HPDE6-E6E7 (cell line): ENCODE measurements at regions not wholly inside any gene's neighbourhood (a gene's known extent, or its start where the extent isn't known, plus 50 kb on each side); places are given as distances from the start of the nearest gene placed in this dataset.

Experiments
- DNase-seq: peaks from one replicate; pipeline ENCODE4 v3.0.0; 2011; ENCODE audit warnings: missing footprints; ENCODE audit errors: extremely low spot score

- no peak for DNase-seq
These were observed 206.0 kb upstream of the CDH4 start for GRCh38 chr20:61045876-61046585.

GRCh38 chr20:61046721-61047351 is 205.2 kb upstream of the CDH4 start:
- DNase-seq = no peak

GRCh38 chr20:61047515-61047914 is 204.5 kb upstream of the CDH4 start:
- DNase-seq = no peak

GRCh38 chr20:61048302-61048701 is 203.8 kb upstream of the CDH4 start:
- no peak for DNase-seq

GRCh38 chr20:61049684-61050083 is 202.4 kb upstream of the CDH4 start:
- no peak for DNase-seq

DNA sequence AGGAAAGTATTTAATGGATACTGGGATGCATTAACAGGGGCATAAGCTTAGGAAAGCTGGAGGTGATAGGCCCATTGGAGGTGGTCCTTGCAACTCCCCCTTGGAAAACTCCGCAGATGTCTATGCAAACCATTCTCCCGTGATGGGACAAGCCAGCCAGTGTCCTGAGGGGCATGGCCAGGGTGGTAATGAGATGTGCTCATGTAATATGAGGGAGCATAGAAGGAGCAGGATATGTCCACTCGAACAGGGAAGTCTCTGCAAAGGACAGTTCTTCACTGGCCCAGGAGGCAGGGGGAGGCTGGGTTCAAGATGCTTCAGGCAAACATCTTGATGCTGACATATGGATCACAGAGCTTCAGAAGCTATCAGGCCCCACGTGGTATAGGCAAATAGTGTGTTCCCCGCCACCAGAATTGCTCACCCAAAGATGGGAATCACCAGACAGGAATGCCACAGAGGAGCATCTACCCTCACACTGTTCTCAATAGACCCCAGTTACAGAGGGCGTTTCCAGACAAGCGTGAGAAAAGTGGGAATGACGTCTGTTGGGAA is 201.6 kb upstream of the CDH4 start:
- no peak for DNase-seq

DNA sequence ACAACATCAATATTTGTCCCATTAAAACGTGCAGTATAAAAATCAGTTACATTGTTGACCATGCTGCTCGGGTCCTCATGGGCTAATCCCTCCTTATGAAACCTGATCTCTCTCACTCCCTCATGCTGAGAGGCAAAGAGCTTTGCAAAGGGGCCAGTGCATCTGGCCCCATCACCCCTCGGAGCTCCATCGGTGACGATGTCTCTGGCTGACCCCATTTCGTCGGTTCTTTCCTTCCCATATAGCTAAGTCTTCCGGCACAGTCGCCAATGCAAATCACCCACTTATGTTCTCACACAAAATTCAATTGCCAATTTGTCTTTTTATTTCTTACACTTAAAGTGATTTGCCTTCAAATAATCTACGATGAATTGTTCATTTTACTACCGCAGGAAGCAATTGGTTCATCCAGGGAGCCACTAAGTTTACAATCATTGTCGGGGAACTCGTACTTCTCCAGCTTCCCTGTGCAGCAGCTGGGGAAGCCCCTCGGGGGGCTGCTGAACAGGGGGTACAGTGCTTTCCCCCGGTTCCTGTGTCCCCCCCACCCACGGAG is 199.8 kb upstream of the CDH4 start:
- DNase-seq = no peak

DNA sequence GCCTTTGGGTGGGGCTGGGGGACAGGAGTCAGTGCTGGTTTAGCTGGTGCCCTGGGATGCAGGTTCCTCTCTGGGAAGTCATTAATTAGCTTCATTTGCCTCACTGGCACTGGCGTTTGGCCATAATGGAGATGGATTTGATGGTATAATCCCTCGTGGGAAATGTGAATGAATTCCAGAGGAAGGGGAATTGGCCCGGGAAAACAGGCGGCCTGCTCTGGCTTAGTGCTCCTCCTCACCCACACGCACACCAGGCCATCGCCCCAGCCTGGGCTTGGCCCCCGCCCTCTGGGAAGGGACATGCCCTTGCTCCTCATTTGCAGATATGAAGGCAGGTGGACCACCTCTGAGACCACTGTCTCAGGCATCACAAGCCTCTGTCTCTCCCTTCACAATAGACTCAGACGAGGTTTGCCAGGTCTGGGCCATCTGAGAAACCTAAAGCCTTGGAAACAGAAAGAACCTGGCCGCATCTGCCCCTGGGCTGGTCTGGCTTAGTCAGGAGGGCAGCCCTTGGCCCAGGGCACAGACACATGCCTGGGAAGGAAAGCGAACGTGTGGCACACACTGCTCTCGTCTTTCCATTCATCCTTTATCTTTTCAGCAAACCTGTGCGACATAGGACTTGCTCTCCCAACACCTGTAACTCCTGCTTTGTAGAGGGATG is 199.2 kb upstream of the CDH4 start:
- no peak for DNase-seq

DNA sequence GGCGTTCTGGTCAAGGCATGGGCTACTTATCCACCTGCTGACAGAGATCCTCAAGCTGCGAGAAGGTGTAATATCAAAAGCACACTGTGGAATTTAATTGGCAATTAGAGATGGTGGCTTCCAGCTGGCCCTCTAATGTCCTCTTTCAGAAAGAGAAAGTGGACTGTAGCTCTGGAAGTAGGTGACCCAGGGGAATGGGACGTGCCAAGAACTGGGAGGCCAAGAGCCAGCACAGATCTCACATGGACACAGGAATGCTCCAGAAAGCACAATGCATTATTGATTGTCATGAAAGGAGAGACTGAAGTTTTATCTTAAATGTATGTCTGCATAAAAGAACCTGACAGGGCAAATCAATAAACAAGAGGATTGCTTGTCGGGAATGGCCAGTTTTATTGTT is 198.6 kb upstream of the CDH4 start:
- DNase-seq = no peak

DNA sequence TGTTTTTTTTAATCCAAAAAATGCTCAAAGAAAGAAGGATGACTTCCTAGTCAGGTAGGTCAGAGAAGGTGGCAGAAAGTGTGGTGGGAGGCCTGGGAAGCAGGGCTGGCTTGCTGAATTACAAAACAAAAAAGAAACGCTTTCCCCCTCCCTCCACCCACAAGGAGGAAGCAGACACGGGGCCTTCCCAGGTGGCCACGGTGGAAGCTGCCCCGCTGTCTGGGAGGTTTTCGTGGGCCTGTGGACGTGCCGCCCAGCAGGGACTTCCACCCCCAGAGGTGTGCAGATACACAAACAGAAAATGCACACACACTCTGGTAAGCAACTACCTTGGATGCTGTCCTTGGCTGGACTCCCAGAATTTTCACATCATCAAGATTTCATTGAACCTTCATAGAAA is 198.2 kb upstream of the CDH4 start:
- DNase-seq = no peak

DNA sequence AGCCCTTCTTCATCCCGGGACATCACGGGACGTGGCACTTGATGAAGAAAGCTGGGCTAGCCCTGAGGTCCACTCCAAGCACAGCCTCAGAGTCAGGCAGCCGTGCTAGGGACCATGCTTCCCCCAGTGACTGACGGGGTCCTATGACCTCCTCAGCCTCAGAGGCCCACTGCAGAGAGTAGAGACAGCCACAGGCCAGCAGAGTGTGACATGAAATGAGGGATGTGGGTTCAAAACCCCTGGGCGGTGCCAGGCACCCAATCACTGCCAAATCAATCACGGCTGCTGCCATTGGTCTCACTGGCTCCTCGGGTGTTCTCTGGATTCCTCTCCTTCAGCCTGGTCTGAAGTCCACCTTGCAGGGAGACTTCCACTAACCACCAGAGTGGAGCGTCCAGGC is 197.7 kb upstream of the CDH4 start:
- DNase-seq = no peak

DNA sequence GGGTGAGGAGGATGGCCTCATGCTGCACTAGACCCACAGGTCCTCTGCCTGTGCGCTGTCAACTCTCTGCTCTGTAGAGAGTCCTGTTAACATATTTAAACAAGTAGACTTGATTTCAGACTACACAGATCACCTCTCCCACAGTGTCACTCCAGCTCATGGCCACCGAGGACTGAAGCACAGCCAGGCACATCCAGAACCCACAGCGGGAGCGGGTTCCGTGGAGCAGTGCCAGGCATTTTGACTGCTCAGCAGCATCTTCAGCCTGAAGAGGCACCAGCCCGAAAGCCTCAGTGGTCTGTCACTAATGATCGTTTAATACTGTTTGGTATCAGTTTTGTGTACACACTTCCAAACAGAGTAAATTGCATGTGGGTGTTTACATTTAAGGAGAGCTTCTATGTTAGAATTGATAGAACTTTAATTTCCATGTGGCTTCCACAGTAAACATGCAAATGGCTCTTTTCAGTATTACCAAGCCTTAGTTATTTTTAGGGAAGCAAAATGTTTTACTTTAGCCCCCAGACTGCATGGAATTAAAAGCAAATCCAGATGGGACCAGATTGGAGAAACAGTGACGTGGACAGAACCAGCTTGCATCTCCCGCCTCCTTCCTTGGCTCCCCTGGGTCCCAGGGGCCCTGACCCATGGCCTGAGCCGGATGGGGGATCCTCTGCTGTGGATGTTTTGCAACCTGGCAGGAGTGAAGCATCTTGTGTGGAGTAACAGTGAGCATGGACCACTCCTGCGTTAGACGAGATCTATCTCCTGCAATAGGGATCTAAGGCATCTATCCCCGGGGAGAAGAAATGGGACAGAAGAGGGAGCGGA is 196.7 kb upstream of the CDH4 start:
- no peak for DNase-seq

DNA sequence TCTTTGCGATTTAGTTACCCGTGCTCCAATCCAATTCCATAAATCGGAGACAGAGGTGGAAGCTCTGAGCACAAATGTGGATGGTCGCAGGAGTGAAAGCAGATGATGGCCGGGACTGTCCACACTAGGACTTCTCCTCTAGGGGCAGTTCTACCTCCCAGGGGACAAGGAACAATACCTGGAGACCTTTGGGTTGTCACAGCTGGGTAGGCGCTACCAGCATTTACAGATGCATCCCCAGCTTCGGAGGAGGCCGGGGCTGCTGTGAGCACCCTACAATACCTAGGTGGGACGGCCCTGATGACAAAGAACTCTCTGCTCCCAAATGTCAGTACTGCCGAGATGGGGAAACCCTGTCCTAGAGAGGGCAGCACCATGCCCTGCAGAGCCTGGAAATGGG is 195.9 kb upstream of the CDH4 start:
- DNase-seq = no peak

DNA sequence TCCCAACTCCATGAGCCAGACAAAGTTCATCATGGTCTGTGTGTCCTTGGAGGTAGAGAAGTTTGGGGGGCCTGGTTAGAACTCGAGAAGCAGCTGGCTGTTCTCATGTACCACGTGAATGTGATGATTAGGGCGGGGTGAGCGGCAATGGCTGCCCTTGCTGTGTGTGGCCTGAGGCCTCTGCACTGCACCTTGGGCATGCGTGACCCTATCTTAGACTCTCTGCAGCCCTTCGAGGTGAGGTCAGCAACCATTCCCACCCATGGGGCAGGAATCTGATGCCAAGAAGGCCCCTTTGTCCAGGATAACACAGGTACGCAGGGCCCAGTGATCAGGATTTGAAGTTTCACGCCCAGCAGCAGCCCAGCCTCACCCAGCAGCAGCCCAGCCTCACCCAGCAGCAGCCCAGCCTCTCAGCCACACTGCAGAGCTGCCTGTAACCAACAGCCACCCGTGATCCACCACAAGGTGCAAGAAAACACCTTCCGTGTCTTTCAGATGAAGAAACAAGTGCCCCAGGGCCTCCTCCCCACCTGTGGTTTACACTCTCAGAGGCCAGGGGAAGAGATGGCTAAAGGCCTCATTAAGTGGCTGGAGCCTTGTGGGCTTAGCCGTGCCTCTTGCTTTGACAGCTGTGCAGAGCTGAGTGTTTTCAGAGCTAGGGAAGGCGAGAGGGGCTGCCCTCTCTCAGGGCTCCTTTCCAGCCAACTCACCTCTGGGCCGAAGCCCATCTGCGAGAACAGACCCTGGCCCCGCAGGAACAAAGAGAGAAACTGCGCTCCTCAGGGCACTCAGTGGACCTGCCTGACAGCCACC is 195.2 kb upstream of the CDH4 start:
- no peak for DNase-seq

GRCh38 chr20:61057443-61058121 is 194.5 kb upstream of the CDH4 start:
- DNase-seq = no peak

DNA sequence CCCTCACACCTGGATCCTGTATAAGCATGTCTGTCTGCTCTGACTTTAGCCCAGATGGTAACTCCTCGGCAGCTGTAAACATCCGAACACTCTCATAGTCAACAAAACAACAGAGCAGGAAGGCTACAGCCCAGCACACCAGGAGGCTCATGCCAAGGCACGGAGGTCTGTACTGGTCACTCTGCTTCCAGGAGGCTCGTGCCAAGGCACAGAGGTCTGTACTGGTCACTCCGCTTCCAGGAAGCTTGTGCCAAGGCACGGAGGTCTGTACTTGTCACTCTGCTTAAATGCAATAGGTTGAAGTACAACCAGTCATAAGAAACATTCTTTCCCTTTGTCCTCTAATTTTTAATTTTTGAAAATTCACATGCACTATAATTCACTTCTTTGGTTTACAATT is 190.1 kb upstream of the CDH4 start:
- DNase-seq = no peak

- DNase-seq = no peak
These were observed 186.2 kb upstream of the CDH4 start for GRCh38 chr20:61065853-61066252.

- no peak for DNase-seq
These were observed 185.5 kb upstream of the CDH4 start for GRCh38 chr20:61066526-61066925.

GRCh38 chr20:61067221-61067620 is 184.8 kb upstream of the CDH4 start:
- DNase-seq = no peak

GRCh38 chr20:61072398-61072797 is 179.7 kb upstream of the CDH4 start:
- no peak for DNase-seq
